ENCODE measurements at regions not wholly inside any gene's neighbourhood (a gene's known extent, or its start where the extent isn't known, plus 50 kb on each side); places are given as distances from the start of the nearest gene placed in this dataset.

DNA sequence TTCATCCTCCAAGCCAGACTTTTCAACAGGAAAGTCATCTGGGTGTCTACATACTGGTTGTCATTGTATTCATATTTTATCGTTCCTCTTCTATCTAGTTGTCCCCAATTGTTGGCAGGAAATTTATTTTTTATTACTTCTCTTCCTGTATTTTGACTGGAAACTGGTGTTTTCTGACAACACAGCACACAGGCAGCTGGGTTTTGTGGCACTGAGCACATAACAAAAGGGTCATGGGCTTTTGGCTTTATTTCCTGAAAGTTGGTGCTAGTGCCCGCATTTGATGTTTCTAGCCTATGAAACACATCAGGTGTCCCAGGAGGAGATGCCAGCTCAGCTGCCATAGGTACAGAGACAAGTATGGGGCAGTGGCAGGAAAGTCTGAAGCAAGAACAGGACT lies 126.4 kb downstream of the TMEM17 start:
- no peaks in the 10 kb centered on the region for H4K20me1 ChIP-seq (ENCODE audit: insufficient read depth)
- no peaks in the 10 kb centered on the region for H3K36me3 ChIP-seq (ENCODE audit: insufficient read depth, low read length)
- no peaks in the 10 kb centered on the region for H3K27me3 ChIP-seq (ENCODE audit: insufficient read depth, low read depth, low read length)
- H3F3A ChIP-seq (ENCODE audit: insufficient read depth, low read length, poor library complexity, severe bottlenecking) = no peaks in the 10 kb centered on the region
- H3K27ac ChIP-seq (ENCODE audit: low read length) = no peak overlapping the region
- H3K4me2 ChIP-seq (ENCODE audit: low read length) = no peak overlapping the region
- no peaks in the 10 kb centered on the region for H3K9me3 ChIP-seq (ENCODE audit: low read length)
- no peak overlapping the region for H3K9ac ChIP-seq (ENCODE audit: low read length)
- H2AFZ ChIP-seq (ENCODE audit: low read depth, low read length) = no peak overlapping the region
- TF ChIP-seq TAF1 (IDR thresholded peaks at IDR 0.05; ENCODE audit: low read depth) = no peak
- TF ChIP-seq, protein P1, sequence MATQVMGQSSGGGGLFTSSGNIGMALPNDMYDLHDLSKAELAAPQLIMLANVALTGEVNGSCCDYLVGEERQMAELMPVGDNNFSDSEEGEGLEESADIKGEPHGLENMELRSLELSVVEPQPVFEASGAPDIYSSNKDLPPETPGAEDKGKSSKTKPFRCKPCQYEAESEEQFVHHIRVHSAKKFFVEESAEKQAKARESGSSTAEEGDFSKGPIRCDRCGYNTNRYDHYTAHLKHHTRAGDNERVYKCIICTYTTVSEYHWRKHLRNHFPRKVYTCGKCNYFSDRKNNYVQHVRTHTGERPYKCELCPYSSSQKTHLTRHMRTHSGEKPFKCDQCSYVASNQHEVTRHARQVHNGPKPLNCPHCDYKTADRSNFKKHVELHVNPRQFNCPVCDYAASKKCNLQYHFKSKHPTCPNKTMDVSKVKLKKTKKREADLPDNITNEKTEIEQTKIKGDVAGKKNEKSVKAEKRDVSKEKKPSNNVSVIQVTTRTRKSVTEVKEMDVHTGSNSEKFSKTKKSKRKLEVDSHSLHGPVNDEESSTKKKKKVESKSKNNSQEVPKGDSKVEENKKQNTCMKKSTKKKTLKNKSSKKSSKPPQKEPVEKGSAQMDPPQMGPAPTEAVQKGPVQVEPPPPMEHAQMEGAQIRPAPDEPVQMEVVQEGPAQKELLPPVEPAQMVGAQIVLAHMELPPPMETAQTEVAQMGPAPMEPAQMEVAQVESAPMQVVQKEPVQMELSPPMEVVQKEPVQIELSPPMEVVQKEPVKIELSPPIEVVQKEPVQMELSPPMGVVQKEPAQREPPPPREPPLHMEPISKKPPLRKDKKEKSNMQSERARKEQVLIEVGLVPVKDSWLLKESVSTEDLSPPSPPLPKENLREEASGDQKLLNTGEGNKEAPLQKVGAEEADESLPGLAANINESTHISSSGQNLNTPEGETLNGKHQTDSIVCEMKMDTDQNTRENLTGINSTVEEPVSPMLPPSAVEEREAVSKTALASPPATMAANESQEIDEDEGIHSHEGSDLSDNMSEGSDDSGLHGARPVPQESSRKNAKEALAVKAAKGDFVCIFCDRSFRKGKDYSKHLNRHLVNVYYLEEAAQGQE (IDR thresholded peaks at IDR 0.05; ENCODE audit: borderline replicate concordance) = no peak
- no peak for TF ChIP-seq POLR2AphosphoS5 (IDR thresholded peaks at IDR 0.05)
- no peak for TF ChIP-seq MXI1 (conservative IDR thresholded peaks at IDR 0.05; ENCODE audit: poor library complexity, severe bottlenecking)
- no peak for TF ChIP-seq EP300 (conservative IDR thresholded peaks at IDR 0.05; ENCODE audit: poor library complexity, severe bottlenecking)
- TF ChIP-seq RAD21 (conservative IDR thresholded peaks at IDR 0.05) = no peak
- TF ChIP-seq, protein P2, sequence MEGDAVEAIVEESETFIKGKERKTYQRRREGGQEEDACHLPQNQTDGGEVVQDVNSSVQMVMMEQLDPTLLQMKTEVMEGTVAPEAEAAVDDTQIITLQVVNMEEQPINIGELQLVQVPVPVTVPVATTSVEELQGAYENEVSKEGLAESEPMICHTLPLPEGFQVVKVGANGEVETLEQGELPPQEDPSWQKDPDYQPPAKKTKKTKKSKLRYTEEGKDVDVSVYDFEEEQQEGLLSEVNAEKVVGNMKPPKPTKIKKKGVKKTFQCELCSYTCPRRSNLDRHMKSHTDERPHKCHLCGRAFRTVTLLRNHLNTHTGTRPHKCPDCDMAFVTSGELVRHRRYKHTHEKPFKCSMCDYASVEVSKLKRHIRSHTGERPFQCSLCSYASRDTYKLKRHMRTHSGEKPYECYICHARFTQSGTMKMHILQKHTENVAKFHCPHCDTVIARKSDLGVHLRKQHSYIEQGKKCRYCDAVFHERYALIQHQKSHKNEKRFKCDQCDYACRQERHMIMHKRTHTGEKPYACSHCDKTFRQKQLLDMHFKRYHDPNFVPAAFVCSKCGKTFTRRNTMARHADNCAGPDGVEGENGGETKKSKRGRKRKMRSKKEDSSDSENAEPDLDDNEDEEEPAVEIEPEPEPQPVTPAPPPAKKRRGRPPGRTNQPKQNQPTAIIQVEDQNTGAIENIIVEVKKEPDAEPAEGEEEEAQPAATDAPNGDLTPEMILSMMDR (IDR thresholded peaks at IDR 0.05; ENCODE audit: poor library complexity, severe bottlenecking) = no peak
- no peak for TF ChIP-seq EZH2 (IDR thresholded peaks at IDR 0.05; ENCODE audit: borderline replicate concordance, insufficient read depth, low read length, poor library complexity, severe bottlenecking)
- no peak for TF ChIP-seq SMC3 (conservative IDR thresholded peaks at IDR 0.05; ENCODE audit: poor library complexity)
- no peaks in the 10 kb centered on the region for H3K9me2 ChIP-seq (ENCODE audit: insufficient read depth, low read length)
- no peaks in the 10 kb centered on the region for H3K79me2 ChIP-seq (replicated peaks; ENCODE audit: insufficient read depth, low read length)
- H3K4me3 ChIP-seq (ENCODE audit: low read length) = no peak overlapping the region

DNA sequence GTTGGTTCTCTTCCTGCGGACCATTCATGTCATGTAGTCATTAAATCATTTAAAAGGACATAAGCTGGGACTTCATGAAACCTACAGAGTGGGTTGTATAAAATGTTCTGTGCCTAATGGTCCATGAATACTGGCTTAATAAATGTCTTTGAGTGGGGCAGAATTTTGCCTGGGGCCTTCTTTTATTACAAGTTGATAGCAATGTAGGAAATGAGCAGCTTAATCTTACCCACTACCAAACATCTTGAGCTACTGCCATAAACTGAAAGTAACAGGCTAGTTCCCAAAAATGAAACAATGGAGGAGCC lies 130.9 kb downstream of the TMEM17 start:
- Histone ChIP-seq H3F3A (ENCODE audit: insufficient read depth, low read length, poor library complexity, severe bottlenecking) (no peaks in the 10 kb centered on the region), H3K9me3 (ENCODE audit: low read length) (no peaks in the 10 kb centered on the region), H3K79me2 (replicated peaks; ENCODE audit: insufficient read depth, low read length) (no peaks in the 10 kb centered on the region), H4K20me1 (ENCODE audit: insufficient read depth) (no peaks in the 10 kb centered on the region), H3K27ac (ENCODE audit: low read length) (no peak overlapping the region), H3K9ac (ENCODE audit: low read length) (no peak overlapping the region), H2AFZ (ENCODE audit: low read depth, low read length) (no peak overlapping the region), H3K9me2 (ENCODE audit: insufficient read depth, low read length) (no peaks in the 10 kb centered on the region), H3K4me3 (ENCODE audit: low read length) (no peak overlapping the region), H3K36me3 (ENCODE audit: insufficient read depth, low read length) (no peaks in the 10 kb centered on the region), H3K27me3 (ENCODE audit: insufficient read depth, low read depth, low read length) (no peaks in the 10 kb centered on the region), H3K4me2 (ENCODE audit: low read length) (no peak overlapping the region)
- TF ChIP-seq TAF1 (IDR thresholded peaks at IDR 0.05; ENCODE audit: low read depth) = no peak
- TF ChIP-seq EZH2 (IDR thresholded peaks at IDR 0.05; ENCODE audit: borderline replicate concordance, insufficient read depth, low read length, poor library complexity, severe bottlenecking) = no peak
- TF ChIP-seq EP300 (conservative IDR thresholded peaks at IDR 0.05; ENCODE audit: poor library complexity, severe bottlenecking) = no peak
- TF ChIP-seq, protein P1 (IDR thresholded peaks at IDR 0.05; ENCODE audit: borderline replicate concordance) = no peak
- no peak for TF ChIP-seq SMC3 (conservative IDR thresholded peaks at IDR 0.05; ENCODE audit: poor library complexity)
- no peak for TF ChIP-seq POLR2AphosphoS5 (IDR thresholded peaks at IDR 0.05)
- no peak for TF ChIP-seq RAD21 (conservative IDR thresholded peaks at IDR 0.05)
- TF ChIP-seq, protein P2 (IDR thresholded peaks at IDR 0.05; ENCODE audit: poor library complexity, severe bottlenecking) = no peak
- no peak for TF ChIP-seq MXI1 (conservative IDR thresholded peaks at IDR 0.05; ENCODE audit: poor library complexity, severe bottlenecking)
